ENCODE measurements at regions not wholly inside any gene's neighbourhood (a gene's known extent, or its start where the extent isn't known, plus 50 kb on each side); places are given as distances from the start of the nearest gene placed in this dataset.

DNA sequence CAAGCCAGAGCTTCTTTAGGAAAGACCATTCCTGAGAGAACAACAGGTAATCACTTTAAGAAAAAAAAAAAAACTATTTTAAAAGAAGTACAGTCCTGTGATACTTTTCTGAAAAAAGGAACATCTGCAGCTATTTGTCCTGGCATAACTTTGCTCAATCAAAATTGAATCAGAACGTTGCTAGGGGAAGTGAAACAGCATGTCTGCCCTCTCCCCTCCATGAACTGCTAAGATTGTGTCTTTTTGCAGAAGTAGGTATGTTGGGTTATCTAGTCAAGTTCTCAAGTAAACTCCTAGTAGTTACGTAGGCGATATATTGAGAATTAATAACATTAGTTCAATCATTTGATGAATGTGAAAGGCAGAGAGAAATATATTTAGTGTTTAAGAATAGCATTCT is 1013.3 kb downstream of the TUSC7 start:
- peak in 1 of 3 donors; percentile 13 for DNase-seq
- Histone ChIP-seq H3K36me3 (ENCODE audit: control insufficient read depth in 4 of 4, insufficient read depth in 4 of 4, low read length in 4 of 4) (no peaks in the 10 kb centered on the region), H3K4me3 (no peak overlapping the region), H3K4me1 (ENCODE audit: control insufficient read depth in 5 of 5, insufficient read depth in 5 of 5, low read length in 5 of 5) (peaks cover 0 to 4% (median 0%) of the 10 kb centered on the region in 5 donors), H3K9me3 (ENCODE audit: control insufficient read depth in 4 of 4, insufficient read depth in 3 of 4, low read length in 3 of 4) (no peaks in the 10 kb centered on the region), H3K27ac (ENCODE audit: low read depth in 1 of 2, low read length in 1 of 2) (no peak overlapping the region), H3K9ac (ENCODE audit: insufficient read depth in 1 of 2, low read length in 2 of 2) (no peak overlapping the region), H3K27me3 (ENCODE audit: control insufficient read depth in 3 of 3, insufficient read depth in 3 of 3, low read length in 2 of 3) (no peaks in the 10 kb centered on the region)
- TF ChIP-seq CTCF (IDR thresholded peaks at IDR 0.05; ENCODE audit: control extremely low read depth, extremely low read depth), result no peak
- ATAC-seq (ENCODE audit: insufficient read depth, low FRiP score), result peak; percentile 34
- WGBS, 2 donors, result 65 to 67% methylated on average over 3 of the region's 3 CpGs

GRCh38 chr3:117723825-117724224 is 1014.2 kb downstream of the TUSC7 start:
- H3K4me3 ChIP-seq, result no peak overlapping the region
- no peaks in the 10 kb centered on the region for H3K36me3 ChIP-seq (ENCODE audit: control insufficient read depth in 4 of 4, insufficient read depth in 4 of 4, low read length in 4 of 4)
- no peak for DNase-seq
- H3K9ac ChIP-seq (ENCODE audit: insufficient read depth in 1 of 2, low read length in 2 of 2), result no peak overlapping the region
- no peak for TF ChIP-seq CTCF (IDR thresholded peaks at IDR 0.05; ENCODE audit: control extremely low read depth, extremely low read depth)
- no peaks in the 10 kb centered on the region for H3K9me3 ChIP-seq (ENCODE audit: control insufficient read depth in 4 of 4, insufficient read depth in 3 of 4, low read length in 3 of 4)
- H3K4me1 ChIP-seq (ENCODE audit: control insufficient read depth in 5 of 5, insufficient read depth in 5 of 5, low read length in 5 of 5), result peaks cover 0 to 4% (median 0%) of the 10 kb centered on the region in 5 donors
- H3K27ac ChIP-seq (ENCODE audit: low read depth in 1 of 2, low read length in 1 of 2), result no peak overlapping the region
- no peak for ATAC-seq (ENCODE audit: insufficient read depth, low FRiP score)
- 87 to 90% methylated on average over 3 of the region's 3 CpGs for WGBS, 2 donors
- H3K27me3 ChIP-seq (ENCODE audit: control insufficient read depth in 3 of 3, insufficient read depth in 3 of 3, low read length in 2 of 3), result no peaks in the 10 kb centered on the region

- peaks cover 0 to 4% (median 0%) of the 10 kb centered on the region in 5 donors for H3K4me1 ChIP-seq (ENCODE audit: control insufficient read depth in 5 of 5, insufficient read depth in 5 of 5, low read length in 5 of 5)
- TF ChIP-seq CTCF (IDR thresholded peaks at IDR 0.05; ENCODE audit: control extremely low read depth, extremely low read depth), result no peak
- H3K27ac ChIP-seq (ENCODE audit: low read depth in 1 of 2, low read length in 1 of 2), result no peak overlapping the region
- no peaks in the 10 kb centered on the region for H3K9me3 ChIP-seq (ENCODE audit: control insufficient read depth in 4 of 4, insufficient read depth in 3 of 4, low read length in 3 of 4)
- no peaks in the 10 kb centered on the region for H3K27me3 ChIP-seq (ENCODE audit: control insufficient read depth in 3 of 3, insufficient read depth in 3 of 3, low read length in 2 of 3)
- no peak overlapping the region for H3K9ac ChIP-seq (ENCODE audit: insufficient read depth in 1 of 2, low read length in 2 of 2)
- DNase-seq, result no peak
- no peak for ATAC-seq (ENCODE audit: insufficient read depth, low FRiP score)
- H3K36me3 ChIP-seq (ENCODE audit: control insufficient read depth in 4 of 4, insufficient read depth in 4 of 4, low read length in 4 of 4), result no peaks in the 10 kb centered on the region
- 93 to 97% methylated on average over 4 of the region's 4 CpGs for WGBS, 2 donors
- no peak overlapping the region for H3K4me3 ChIP-seq
These were observed 1015.7 kb downstream of the TUSC7 start for GRCh38 chr3:117725314-117725713.

GRCh38 chr3:117726776-117727175 is 1017.2 kb downstream of the TUSC7 start:
- Histone ChIP-seq H3K4me3 (no peak overlapping the region), H3K36me3 (ENCODE audit: control insufficient read depth in 4 of 4, insufficient read depth in 4 of 4, low read length in 4 of 4) (no peaks in the 10 kb centered on the region), H3K27ac (ENCODE audit: low read depth in 1 of 2, low read length in 1 of 2) (no peak overlapping the region), H3K27me3 (ENCODE audit: control insufficient read depth in 3 of 3, insufficient read depth in 3 of 3, low read length in 2 of 3) (no peaks in the 10 kb centered on the region), H3K9me3 (ENCODE audit: control insufficient read depth in 4 of 4, insufficient read depth in 3 of 4, low read length in 3 of 4) (no peaks in the 10 kb centered on the region), H3K9ac (ENCODE audit: insufficient read depth in 1 of 2, low read length in 2 of 2) (no peak overlapping the region), H3K4me1 (ENCODE audit: control insufficient read depth in 5 of 5, insufficient read depth in 5 of 5, low read length in 5 of 5) (peaks cover 0 to 4% (median 0%) of the 10 kb centered on the region in 5 donors)
- DNase-seq (peak in 1 of 3 donors; percentile 44), ATAC-seq (ENCODE audit: insufficient read depth, low FRiP score) (no peak)
- no peak for TF ChIP-seq CTCF (IDR thresholded peaks at IDR 0.05; ENCODE audit: control extremely low read depth, extremely low read depth)
